NB4 (cell line): ENCODE measurements at regions not wholly inside any gene's neighbourhood (a gene's known extent, or its start where the extent isn't known, plus 50 kb on each side); places are given as distances from the start of the nearest gene placed in this dataset.
"Not testable (repeated sequence)": the region's sequence is repeated elsewhere in the genome, so short reads cannot be mapped to it uniquely, and the experiment has no call there.

Experiments used
- DNase-seq: peaks from one replicate; pipeline ENCODE4 v3.0.0; 2010; ENCODE audit warnings: low read depth
- H3K4me3 ChIP-seq: one replicate; pipeline ENCODE4 v1.5.1; 2011; ENCODE audit warnings: mild to moderate bottlenecking, low read depth, low read length, moderate library complexity
- MYC ChIP-seq: IDR thresholded peaks from 2 replicates; pipeline ENCODE4 v1.6.1; 2011; ENCODE audit warnings: low read depth, low read length
- POLR2A ChIP-seq: IDR thresholded peaks from 2 replicates; pipeline ENCODE4 v1.6.1; 2011; ENCODE audit warnings: mild to moderate bottlenecking; ENCODE audit not compliant: insufficient read length; ENCODE audit errors: extremely low read depth
- TF ChIP-seq, protein P1 (sequence below): IDR thresholded peaks from 2 replicates; pipeline ENCODE4 v1.6.1; 2011; ENCODE audit warnings: low read depth, low read length
- TF ChIP-seq, protein P2 (sequence below): IDR thresholded peaks from one replicate; pipeline ENCODE4 v1.5.1; 2012; ENCODE audit warnings: low read depth, low read length

DNA sequence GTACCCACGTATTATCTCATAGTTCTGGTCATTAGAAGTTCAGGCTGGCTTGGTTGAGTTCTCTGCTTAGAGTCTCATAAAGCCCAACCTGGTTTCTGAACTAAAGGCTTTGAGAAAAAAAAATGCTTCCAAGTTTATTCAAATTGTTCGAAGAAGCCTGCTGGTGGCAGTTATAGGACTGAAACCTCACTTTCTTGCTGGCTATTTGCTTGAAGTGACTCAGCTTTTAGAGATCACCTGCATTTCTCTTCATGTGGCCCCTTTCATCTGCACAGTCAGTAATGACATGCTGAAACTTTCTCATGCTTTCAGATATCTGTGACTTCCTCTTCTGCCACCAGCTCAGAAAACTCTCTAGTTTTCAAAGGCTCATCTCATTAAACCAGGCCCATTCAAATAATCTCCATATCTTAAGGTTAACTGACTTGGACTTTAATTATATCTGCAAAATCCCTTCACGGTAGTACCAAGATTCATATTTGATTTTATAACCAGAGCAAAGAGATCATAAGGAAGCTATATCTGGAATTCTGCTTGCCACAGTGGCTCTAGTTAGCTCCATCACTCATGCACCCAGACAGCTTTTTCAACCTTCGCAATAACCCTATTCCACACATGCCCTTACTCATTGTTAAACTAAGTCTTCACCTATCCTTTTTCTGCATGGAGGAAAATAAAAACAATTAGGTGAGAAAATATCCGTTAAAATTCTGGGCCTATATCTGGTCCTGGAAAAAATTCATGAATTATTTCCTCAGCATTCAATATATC lies 433.8 kb upstream of the CBLB start:
- no peak overlapping the region for H3K4me3 ChIP-seq
- no peak for DNase-seq

DNA sequence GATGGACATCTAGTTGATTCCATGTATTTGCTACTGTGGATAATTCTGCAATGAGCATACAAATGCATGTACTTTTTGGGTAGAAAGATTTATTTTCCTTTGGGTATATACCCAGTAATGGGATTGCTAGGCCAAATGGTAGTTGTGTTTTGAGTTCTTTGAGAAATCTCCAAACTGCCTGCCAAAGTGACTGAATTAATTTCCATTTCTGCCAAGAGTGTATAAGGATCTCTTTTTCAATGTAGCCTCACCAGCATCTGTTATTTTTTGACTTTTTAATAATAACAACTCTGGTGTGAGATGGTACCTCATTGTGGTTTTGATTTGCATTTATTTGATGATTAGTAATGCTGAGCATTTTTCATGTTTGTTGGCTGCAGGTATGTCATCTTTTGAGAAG lies 435.0 kb upstream of the CBLB start:
- no peak for DNase-seq
- no peak overlapping the region for H3K4me3 ChIP-seq
- TF ChIP-seq, protein P1, sequence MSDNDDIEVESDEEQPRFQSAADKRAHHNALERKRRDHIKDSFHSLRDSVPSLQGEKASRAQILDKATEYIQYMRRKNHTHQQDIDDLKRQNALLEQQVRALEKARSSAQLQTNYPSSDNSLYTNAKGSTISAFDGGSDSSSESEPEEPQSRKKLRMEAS = no peak
- TF ChIP-seq MYC = no peak
- TF ChIP-seq, protein P2, sequence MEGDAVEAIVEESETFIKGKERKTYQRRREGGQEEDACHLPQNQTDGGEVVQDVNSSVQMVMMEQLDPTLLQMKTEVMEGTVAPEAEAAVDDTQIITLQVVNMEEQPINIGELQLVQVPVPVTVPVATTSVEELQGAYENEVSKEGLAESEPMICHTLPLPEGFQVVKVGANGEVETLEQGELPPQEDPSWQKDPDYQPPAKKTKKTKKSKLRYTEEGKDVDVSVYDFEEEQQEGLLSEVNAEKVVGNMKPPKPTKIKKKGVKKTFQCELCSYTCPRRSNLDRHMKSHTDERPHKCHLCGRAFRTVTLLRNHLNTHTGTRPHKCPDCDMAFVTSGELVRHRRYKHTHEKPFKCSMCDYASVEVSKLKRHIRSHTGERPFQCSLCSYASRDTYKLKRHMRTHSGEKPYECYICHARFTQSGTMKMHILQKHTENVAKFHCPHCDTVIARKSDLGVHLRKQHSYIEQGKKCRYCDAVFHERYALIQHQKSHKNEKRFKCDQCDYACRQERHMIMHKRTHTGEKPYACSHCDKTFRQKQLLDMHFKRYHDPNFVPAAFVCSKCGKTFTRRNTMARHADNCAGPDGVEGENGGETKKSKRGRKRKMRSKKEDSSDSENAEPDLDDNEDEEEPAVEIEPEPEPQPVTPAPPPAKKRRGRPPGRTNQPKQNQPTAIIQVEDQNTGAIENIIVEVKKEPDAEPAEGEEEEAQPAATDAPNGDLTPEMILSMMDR = no peak
- no peak for TF ChIP-seq POLR2A

More for the DNA sequence above, 433.8 kb upstream of the CBLB start:
- TF ChIP-seq, protein P2 = no peak
- TF ChIP-seq POLR2A = no peak
- TF ChIP-seq, protein P1 = no peak
- no peak for TF ChIP-seq MYC

DNA sequence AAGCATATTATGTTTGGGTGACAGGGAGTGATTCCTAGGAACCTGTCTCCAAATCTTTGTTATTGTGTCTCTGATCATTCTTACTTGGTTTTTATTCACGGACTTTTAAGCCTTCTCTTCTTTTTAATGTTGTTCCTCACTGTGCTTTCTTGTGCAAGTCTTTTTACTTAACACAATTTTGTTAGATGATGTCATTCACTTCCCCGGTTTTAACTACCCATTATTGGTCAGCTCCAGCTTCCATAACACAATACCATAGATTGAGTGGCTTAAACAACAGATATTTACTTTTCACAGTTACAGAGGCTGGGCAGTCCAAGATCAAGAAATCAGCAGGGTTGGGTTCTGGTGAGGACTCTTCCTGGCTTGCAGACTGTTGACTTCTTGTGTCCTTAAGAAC lies 436.3 kb upstream of the CBLB start:
- TF ChIP-seq POLR2A = no peak
- TF ChIP-seq, protein P1 = no peak
- TF ChIP-seq, protein P2 = no peak
- TF ChIP-seq MYC = no peak
- DNase-seq = no peak
- no peak overlapping the region for H3K4me3 ChIP-seq

DNA sequence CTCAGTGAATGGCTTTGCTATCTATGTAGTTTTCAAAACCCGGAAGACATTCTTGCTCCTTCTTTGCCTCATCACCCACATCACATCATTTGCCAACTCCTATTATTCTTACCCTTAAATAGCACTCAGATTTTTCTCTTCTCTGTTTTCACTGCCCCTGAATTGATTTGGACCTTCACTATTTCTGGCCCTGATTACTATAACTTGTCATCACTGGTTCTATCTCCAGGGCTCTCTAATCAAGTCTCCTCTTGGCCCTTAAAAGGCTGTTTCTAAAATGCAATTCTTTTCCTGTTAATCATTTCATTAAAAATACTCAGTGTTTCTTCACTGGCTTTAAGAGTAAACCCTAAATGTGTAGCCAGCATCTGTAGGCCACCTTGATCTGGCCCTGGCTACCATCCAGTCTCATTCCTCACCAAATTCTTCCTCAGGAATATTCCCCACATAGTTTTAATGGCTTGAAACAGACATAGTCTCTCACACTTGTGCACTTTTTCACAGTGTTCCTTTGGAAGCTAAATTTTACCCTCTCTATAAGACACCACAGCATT lies 437.1 kb upstream of the CBLB start:
- DNase-seq = no peak
- H3K4me3 ChIP-seq = no peak overlapping the region
- TF ChIP-seq, protein P2 = no peak

DNA sequence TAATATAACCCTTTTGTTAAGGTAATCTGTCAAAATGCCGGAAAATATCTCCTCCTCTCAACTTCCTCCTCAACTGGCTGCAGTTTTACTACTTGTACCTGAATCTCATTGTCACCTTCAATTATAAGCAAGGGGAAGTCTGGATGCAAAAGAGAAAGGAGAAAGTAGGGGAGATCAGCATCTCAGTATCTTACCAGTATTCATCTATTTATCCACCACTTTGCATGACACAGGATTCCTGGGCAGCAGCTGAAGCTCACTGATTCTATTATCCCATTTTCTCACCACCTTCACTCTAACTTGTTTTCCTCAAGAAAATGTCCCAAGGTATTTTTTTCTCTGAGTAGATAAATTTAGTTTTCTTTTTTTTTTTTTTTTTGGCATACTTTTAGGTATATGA lies 440.5 kb upstream of the CBLB start:
- TF ChIP-seq POLR2A (no peak), MYC (no peak)
- TF ChIP-seq, protein P2 = no peak
- TF ChIP-seq, protein P1 = no peak
- H3K4me3 ChIP-seq = no peak overlapping the region
- DNase-seq = no peak

DNA sequence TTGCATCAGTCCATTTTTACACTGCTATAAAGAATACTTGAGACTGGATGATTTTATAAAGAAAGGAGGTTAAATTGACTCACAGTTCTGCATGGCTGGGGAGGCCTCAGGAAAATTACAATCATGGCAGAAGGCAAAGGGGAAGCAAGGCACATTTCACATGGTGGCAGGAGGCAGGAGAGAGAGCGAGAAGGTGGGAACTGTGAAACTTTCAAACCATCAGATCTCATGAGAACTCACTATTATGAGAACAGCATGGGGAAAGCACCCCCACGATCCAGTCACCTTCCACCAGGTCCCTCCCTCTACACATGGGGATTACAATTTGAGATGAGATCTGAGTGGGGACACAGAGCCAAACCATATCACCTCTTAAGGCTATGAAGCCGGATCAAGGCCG lies 441.0 kb upstream of the CBLB start:
- H3K4me3 ChIP-seq, DNase-seq: not testable (repeated sequence)
